Hepatocyte (in vitro differentiated cells): ENCODE measurements at regions not wholly inside any gene's neighbourhood (a gene's known extent, or its start where the extent isn't known, plus 50 kb on each side); places are given as distances from the start of the nearest gene placed in this dataset.

Source experiments
- DNase-seq: peaks from one replicate; pipeline ENCODE4 v3.0.0-alpha.2; 2016; ENCODE audit warnings: low spot score
- H2AFZ ChIP-seq: fragments of 200-600 bp; sonication (generic); 2 replicates; pipeline ENCODE4 v1.6.0; 2016; ENCODE audit warnings: antibody characterized with exemption, mild to moderate bottlenecking
- H3K27ac ChIP-seq: fragments of 200-600 bp; sonication (generic); 2 replicates; pipeline ENCODE4 v1.5.1; 2016; ENCODE audit warnings: mild to moderate bottlenecking
- H3K27me3 ChIP-seq: fragments of 200-600 bp; sonication (generic); 2 replicates; pipeline ENCODE4 v1.6.1; 2016
- H3K36me3 ChIP-seq: fragments of 200-600 bp; sonication (generic); replicated peaks from 2 replicates; pipeline ENCODE4 v1.5.1; 2016; ENCODE audit warnings: low read depth; ENCODE audit not compliant: insufficient read depth
- H3K4me1 ChIP-seq: fragments of 200-600 bp; sonication (generic); 2 replicates; pipeline ENCODE4 v1.5.1; 2016; ENCODE audit warnings: mild to moderate bottlenecking, moderate library complexity; ENCODE audit not compliant: insufficient read depth
- H3K4me2 ChIP-seq: fragments of 200-600 bp; sonication (generic); 2 replicates; pipeline ENCODE4 v1.6.0; 2016
- H3K4me3 ChIP-seq: fragments of 200-600 bp; sonication (generic); 2 replicates; pipeline ENCODE4 v1.5.1; 2016; ENCODE audit warnings: mild to moderate bottlenecking
- H3K79me2 ChIP-seq: fragments of 200-600 bp; sonication (generic); 2 replicates; pipeline ENCODE4 v1.6.0; 2017; ENCODE audit warnings: mild to moderate bottlenecking
- H3K9me2 ChIP-seq: fragments of 200-600 bp; sonication (generic); replicated peaks from 2 replicates; pipeline ENCODE4 v1.6.0; 2017; ENCODE audit warnings: mild to moderate bottlenecking; ENCODE audit not compliant: insufficient read depth
- H3K9me3 ChIP-seq: fragments of 200-600 bp; sonication (generic); 2 replicates; pipeline ENCODE4 v1.5.1; 2016; ENCODE audit warnings: low read depth, mild to moderate bottlenecking
- H4K20me1 ChIP-seq: fragments of 200-600 bp; sonication (generic); 2 replicates; pipeline ENCODE4 v1.6.0; 2016; ENCODE audit warnings: mild to moderate bottlenecking; ENCODE audit not compliant: insufficient read depth, poor library complexity, severe bottlenecking
- CTCF ChIP-seq: fragments of 200-600 bp; sonication (generic); IDR thresholded peaks from 2 replicates; pipeline ENCODE4 v1.5.1; 2016; ENCODE audit warnings: antibody characterized with exemption, mild to moderate bottlenecking; ENCODE audit not compliant: poor library complexity
- EZH2 ChIP-seq: fragments of 200-600 bp; sonication (generic); IDR thresholded peaks from 2 replicates; pipeline ENCODE4 v1.6.1; 2016; ENCODE audit warnings: antibody characterized with exemption, mild to moderate bottlenecking, borderline replicate concordance
- EZH2phosphoT487 ChIP-seq: fragments of 200-600 bp; sonication (generic); IDR thresholded peaks from one replicate; pipeline ENCODE4 v1.6.1; 2018; ENCODE audit warnings: antibody characterized with exemption, mild to moderate bottlenecking, low read depth, moderate library complexity; ENCODE audit not compliant: unreplicated experiment, severe bottlenecking
- WGBS: methylation state at CpG from one replicate; pipeline ENCODE4 v1.1.6; 2016; ENCODE audit warnings: low lambda C conversion rate; ENCODE audit errors: missing lambda C conversion rate; 5-methylcytosine and 5-hydroxymethylcytosine counted together

- peaks cover 4% of the 10 kb centered on the region for H3K4me1 ChIP-seq
- no peak overlapping the region for H3K4me3 ChIP-seq
- H3K79me2 ChIP-seq: no peaks in the 10 kb centered on the region
- H2AFZ ChIP-seq: no peak overlapping the region
- no peaks in the 10 kb centered on the region for H3K9me2 ChIP-seq
- no peak overlapping the region for H3K4me2 ChIP-seq
- no peaks in the 10 kb centered on the region for H3K27me3 ChIP-seq
- DNase-seq: no peak
- no peaks in the 10 kb centered on the region for H3K9me3 ChIP-seq
- no peaks in the 10 kb centered on the region for H3K36me3 ChIP-seq
- TF ChIP-seq CTCF (no peak), EZH2 (no peak), EZH2phosphoT487 (no peak)
- H4K20me1 ChIP-seq: no peaks in the 10 kb centered on the region
- H3K27ac ChIP-seq: no peak overlapping the region
- WGBS: 83% methylated on average over 4 of the region's 4 CpGs
Measured at GRCh38 chr6:87946669-87947068, 101.0 kb upstream of the SPACA1 start.

- WGBS: 81% methylated on average over 5 of the region's 5 CpGs
- H3K4me3 ChIP-seq: no peak overlapping the region
- no peak for DNase-seq
- no peak overlapping the region for H3K4me2 ChIP-seq
- H4K20me1 ChIP-seq: no peaks in the 10 kb centered on the region
- no peak overlapping the region for H2AFZ ChIP-seq
- H3K27me3 ChIP-seq: no peaks in the 10 kb centered on the region
- H3K79me2 ChIP-seq: no peaks in the 10 kb centered on the region
- H3K9me2 ChIP-seq: no peaks in the 10 kb centered on the region
- no peaks in the 10 kb centered on the region for H3K9me3 ChIP-seq
- no peak overlapping the region for H3K27ac ChIP-seq
- TF ChIP-seq EZH2 (no peak), CTCF (no peak), EZH2phosphoT487 (no peak)
- no peaks in the 10 kb centered on the region for H3K36me3 ChIP-seq
- peaks cover 4% of the 10 kb centered on the region for H3K4me1 ChIP-seq
Measured at GRCh38 chr6:87945966-87946365, 101.7 kb upstream of the SPACA1 start.

- no peak overlapping the region for H3K4me3 ChIP-seq
- no peaks in the 10 kb centered on the region for H3K9me2 ChIP-seq
- no peaks in the 10 kb centered on the region for H3K27me3 ChIP-seq
- no peaks in the 10 kb centered on the region for H3K79me2 ChIP-seq
- no peak overlapping the region for H2AFZ ChIP-seq
- no peak overlapping the region for H3K4me2 ChIP-seq
- H3K9me3 ChIP-seq: no peaks in the 10 kb centered on the region
- peak; percentile 19 for DNase-seq
- peaks cover 4% of the 10 kb centered on the region for H3K4me1 ChIP-seq
- TF ChIP-seq EZH2phosphoT487: no peak
- no peak for TF ChIP-seq CTCF
- no peak for TF ChIP-seq EZH2
- H3K36me3 ChIP-seq: no peaks in the 10 kb centered on the region
- peak overlapping the region; percentile 46 for H3K27ac ChIP-seq
- no peaks in the 10 kb centered on the region for H4K20me1 ChIP-seq
- WGBS: 62% methylated on average over 6 of the region's 6 CpGs
Measured at GRCh38 chr6:87945181-87945580, 102.5 kb upstream of the SPACA1 start.

- 20% methylated on average over 5 of the region's 5 CpGs for WGBS
- TF ChIP-seq EZH2phosphoT487 (no peak), CTCF (peak; percentile 30)
Measured at GRCh38 chr6:87944541-87944954, 103.1 kb upstream of the SPACA1 start.

More at GRCh38 chr6:87944541-87944954, 103.1 kb upstream of the SPACA1 start:
- H4K20me1 ChIP-seq: no peaks in the 10 kb centered on the region
- no peaks in the 10 kb centered on the region for H3K9me2 ChIP-seq
- H2AFZ ChIP-seq: no peak overlapping the region
- H3K9me3 ChIP-seq: no peaks in the 10 kb centered on the region
- H3K4me2 ChIP-seq: peak overlapping the region; percentile 10
- DNase-seq: peak; percentile 74
- H3K27me3 ChIP-seq: no peaks in the 10 kb centered on the region
- no peak overlapping the region for H3K4me3 ChIP-seq
- H3K79me2 ChIP-seq: no peaks in the 10 kb centered on the region
- H3K36me3 ChIP-seq: no peaks in the 10 kb centered on the region
- peak overlapping the region; percentile 46 for H3K27ac ChIP-seq
- peaks cover 4% of the 10 kb centered on the region for H3K4me1 ChIP-seq
